ENCODE measurements at regions not wholly inside any gene's neighbourhood (a gene's known extent, or its start where the extent isn't known, plus 50 kb on each side); places are given as distances from the start of the nearest gene placed in this dataset.

GRCh38 chr4:158422546-158422945, 99.1 kb upstream of the RXFP1 start:
- Histone ChIP-seq H3K14ac (ENCODE audit: insufficient read depth, low read length) (no peak overlapping the region), H2BK120ac (ENCODE audit: low read depth, low read length, poor library complexity, severe bottlenecking) (no peak overlapping the region), H3K27ac (ENCODE audit: insufficient read length, low read depth, low read length) (no peak overlapping the region), H3K9ac (ENCODE audit: extremely low read depth, insufficient read length, low read length) (no peak overlapping the region), H3K4me1 (ENCODE audit: insufficient read depth, low read length) (no peaks in the 10 kb centered on the region), H3K9me3 (ENCODE audit: control insufficient read depth, low read depth, low read length) (no peaks in the 10 kb centered on the region), H3K56ac (ENCODE audit: insufficient read length, low read depth, low read length) (no peak overlapping the region), H4K91ac (ENCODE audit: insufficient read length, low read depth, low read length) (no peak overlapping the region), H4K5ac (ENCODE audit: insufficient read length, low read depth, low read length) (no peak overlapping the region), H2BK20ac (ENCODE audit: low read depth, low read length, poor library complexity, severe bottlenecking) (no peak overlapping the region), H3T11ph (ENCODE audit: low read length) (no peak overlapping the region), H3K79me2 (ENCODE audit: insufficient read depth, low read length) (no peaks in the 10 kb centered on the region), H3K23ac (ENCODE audit: insufficient read length, low read depth, low read length) (no peak overlapping the region), H3K18ac (ENCODE audit: insufficient read length, low read depth, low read length) (no peak overlapping the region), H3K4ac (ENCODE audit: low read depth, low read length) (no peak overlapping the region), H3K4me2 (ENCODE audit: insufficient read depth, insufficient read length, low read length) (no peak overlapping the region), H2AFZ (ENCODE audit: low read length) (no peak overlapping the region), H3K27me3 (ENCODE audit: insufficient read depth, low read length) (no peaks in the 10 kb centered on the region), H2BK12ac (ENCODE audit: insufficient read length, low read depth, low read length) (no peak overlapping the region), H2AK5ac (ENCODE audit: insufficient read length, low read length) (no peak overlapping the region), H4K20me1 (ENCODE audit: control insufficient read depth, insufficient read depth, insufficient read length) (no peaks in the 10 kb centered on the region), H2BK5ac (ENCODE audit: insufficient read length, low read length) (no peak overlapping the region), H4K8ac (replicated peaks; ENCODE audit: insufficient read length, low read depth, low read length) (no peak overlapping the region), H3K23me2 (ENCODE audit: insufficient read length, low read depth, low read length, poor library complexity, severe bottlenecking) (no peaks in the 10 kb centered on the region), H2BK15ac (ENCODE audit: low read depth, low read length) (no peak overlapping the region), H3K79me1 (ENCODE audit: insufficient read depth, low read depth, low read length, poor library complexity, severe bottlenecking) (no peaks in the 10 kb centered on the region)
- H3K4me3 Mint-ChIP-seq = no peak overlapping the region
- no CpG with 5 or more reads among the region's 1 CpG for WGBS (ENCODE audit: extremely low coverage, insufficient read length, low lambda C conversion rate)
- H3K36me3 Mint-ChIP-seq (ENCODE audit: insufficient read depth in 1 of 3, low read depth in 3 of 3) = no peaks in the 10 kb centered on the region
- H3K27me3 Mint-ChIP-seq (ENCODE audit: low read depth) = no peaks in the 10 kb centered on the region
- no peak overlapping the region for H3K27ac Mint-ChIP-seq
- TF ChIP-seq CTCF (conservative IDR thresholded peaks at IDR 0.05) = no peak
- no peaks in the 10 kb centered on the region for H3K4me1 Mint-ChIP-seq
- no peaks in the 10 kb centered on the region; a peak in 2 of 5 replicates for H3K9me3 Mint-ChIP-seq
- no peak for DNase-seq

Data from H9 (cell line).